ENCODE measurements at regions not wholly inside any gene's neighbourhood (a gene's known extent, or its start where the extent isn't known, plus 50 kb on each side); places are given as distances from the start of the nearest gene placed in this dataset.

GRCh38 chr4:176540814-176541213, 221.0 kb downstream of the SPCS3 start:
- H3K4me3 ChIP-seq (ENCODE audit: low read length): no peak overlapping the region
- TF ChIP-seq, protein P1, sequence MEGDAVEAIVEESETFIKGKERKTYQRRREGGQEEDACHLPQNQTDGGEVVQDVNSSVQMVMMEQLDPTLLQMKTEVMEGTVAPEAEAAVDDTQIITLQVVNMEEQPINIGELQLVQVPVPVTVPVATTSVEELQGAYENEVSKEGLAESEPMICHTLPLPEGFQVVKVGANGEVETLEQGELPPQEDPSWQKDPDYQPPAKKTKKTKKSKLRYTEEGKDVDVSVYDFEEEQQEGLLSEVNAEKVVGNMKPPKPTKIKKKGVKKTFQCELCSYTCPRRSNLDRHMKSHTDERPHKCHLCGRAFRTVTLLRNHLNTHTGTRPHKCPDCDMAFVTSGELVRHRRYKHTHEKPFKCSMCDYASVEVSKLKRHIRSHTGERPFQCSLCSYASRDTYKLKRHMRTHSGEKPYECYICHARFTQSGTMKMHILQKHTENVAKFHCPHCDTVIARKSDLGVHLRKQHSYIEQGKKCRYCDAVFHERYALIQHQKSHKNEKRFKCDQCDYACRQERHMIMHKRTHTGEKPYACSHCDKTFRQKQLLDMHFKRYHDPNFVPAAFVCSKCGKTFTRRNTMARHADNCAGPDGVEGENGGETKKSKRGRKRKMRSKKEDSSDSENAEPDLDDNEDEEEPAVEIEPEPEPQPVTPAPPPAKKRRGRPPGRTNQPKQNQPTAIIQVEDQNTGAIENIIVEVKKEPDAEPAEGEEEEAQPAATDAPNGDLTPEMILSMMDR (conservative IDR thresholded peaks at IDR 0.05; ENCODE audit: low read depth, low read length): no peak
- DNase-seq (ENCODE audit: low read depth): no peak

DNA sequence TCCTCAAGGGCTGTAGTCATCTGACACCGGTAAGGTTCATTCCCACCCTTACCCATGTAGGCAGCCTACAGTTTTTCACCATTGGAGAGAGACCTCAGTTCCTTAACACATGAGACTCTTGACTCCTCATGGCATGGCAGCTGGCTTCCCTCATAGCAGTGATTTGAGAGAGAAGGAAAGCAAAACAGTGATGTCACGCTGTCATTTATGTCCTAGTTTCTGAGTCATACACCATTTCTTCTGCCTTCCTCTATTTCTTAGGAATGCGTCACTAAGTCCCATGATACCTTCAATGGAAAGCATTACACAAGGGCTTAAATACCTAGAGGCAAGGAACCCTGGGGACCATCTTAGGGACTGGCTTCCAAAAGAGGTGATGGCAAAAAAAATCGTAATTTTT, 226.1 kb downstream of the SPCS3 start:
- TF ChIP-seq, protein P1 (conservative IDR thresholded peaks at IDR 0.05; ENCODE audit: low read depth, low read length): no peak
- no peak overlapping the region for H3K4me3 ChIP-seq (ENCODE audit: low read length)
- no peak for DNase-seq (ENCODE audit: low read depth)

GRCh38 chr4:176546975-176547374, 227.2 kb downstream of the SPCS3 start:
- no peak for DNase-seq (ENCODE audit: low read depth)
- H3K4me3 ChIP-seq (ENCODE audit: low read length): no peak overlapping the region
- TF ChIP-seq, protein P1 (conservative IDR thresholded peaks at IDR 0.05; ENCODE audit: low read depth, low read length): no peak

DNA sequence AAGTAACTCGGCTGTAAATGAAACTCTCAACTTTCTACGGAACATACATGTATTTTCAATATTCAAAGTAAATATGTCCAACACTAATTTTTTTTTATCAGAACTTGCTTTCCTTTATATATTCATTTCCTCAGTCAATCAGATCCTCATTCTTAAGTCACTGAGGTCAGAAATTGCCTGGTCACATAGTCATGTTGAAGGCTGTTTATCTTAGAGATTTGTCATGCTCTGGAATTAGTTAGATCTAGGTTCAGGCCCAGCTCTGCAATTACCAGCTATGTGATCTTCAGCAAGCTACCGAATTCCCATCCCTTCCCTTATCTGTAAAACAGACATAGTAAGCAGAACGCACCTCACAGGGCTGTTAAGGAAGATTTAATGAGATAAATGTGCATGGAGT, 228.8 kb downstream of the SPCS3 start:
- H3K4me3 ChIP-seq (ENCODE audit: low read length): no peak overlapping the region
- DNase-seq (ENCODE audit: low read depth): no peak
- TF ChIP-seq, protein P1 (conservative IDR thresholded peaks at IDR 0.05; ENCODE audit: low read depth, low read length): no peak

GRCh38 chr4:176549161-176549865, 229.5 kb downstream of the SPCS3 start:
- no peak overlapping the region for H3K4me3 ChIP-seq (ENCODE audit: low read length)
- peak; percentile 68 for DNase-seq (ENCODE audit: low read depth)
- TF ChIP-seq, protein P1 (conservative IDR thresholded peaks at IDR 0.05; ENCODE audit: low read depth, low read length): no peak

DNA sequence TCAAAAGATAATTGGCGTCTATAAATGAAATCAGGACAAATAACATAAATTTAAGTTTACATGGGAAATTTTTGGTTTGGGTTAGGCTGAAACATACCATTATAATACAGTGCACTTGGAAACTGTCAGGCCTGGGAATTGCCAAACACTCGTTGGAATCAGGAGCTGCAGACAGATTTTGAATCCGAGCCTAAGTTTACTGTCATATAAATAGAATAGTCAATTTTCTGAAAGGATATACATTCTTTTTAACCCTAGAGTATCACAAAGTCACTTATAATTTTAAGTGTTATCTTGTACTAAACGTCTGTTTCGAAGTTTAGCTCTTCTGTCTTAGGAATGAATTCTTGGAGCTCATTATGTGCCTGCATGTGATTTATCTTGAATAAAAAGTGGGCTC, 234.1 kb downstream of the VEGFC start:
- DNase-seq (ENCODE audit: low read depth): no peak
- H3K4me3 ChIP-seq (ENCODE audit: low read length): no peak overlapping the region
- TF ChIP-seq, protein P1 (conservative IDR thresholded peaks at IDR 0.05; ENCODE audit: low read depth, low read length): no peak

- H3K4me3 ChIP-seq (ENCODE audit: low read length): no peak overlapping the region
- TF ChIP-seq, protein P1 (conservative IDR thresholded peaks at IDR 0.05; ENCODE audit: low read depth, low read length): no peak
- no peak for DNase-seq (ENCODE audit: low read depth)
Measured at GRCh38 chr4:176561368-176561767, 231.4 kb downstream of the VEGFC start.

Data from retinal pigment epithelial cell (primary cell).